Ovary (tissue), 3 donors: ENCODE measurements at regions not wholly inside any gene's neighbourhood (a gene's known extent, or its start where the extent isn't known, plus 50 kb on each side); places are given as distances from the start of the nearest gene placed in this dataset.

Source experiments
- CTCF ChIP-seq, 3 donors: fragments of 450-650 bp in 2 of 3; fragments of 200-600 bp in 1 of 3; IDR thresholded peaks; one replicate each; pipeline versions ENCODE4 v1.5.1 to v1.8.0; 2016 to 2022; ENCODE audit warnings: antibody characterized with exemption in 3 of 3, mild to moderate bottlenecking in 1 of 3
- EP300 ChIP-seq: sonication (generic); formaldehyde crosslinking; IDR thresholded peaks from one replicate; pipeline ENCODE4 v1.6.1; 2017; ENCODE audit warnings: antibody characterized with exemption
- POLR2A ChIP-seq: fragments of 450-650 bp; IDR thresholded peaks from one replicate; pipeline ENCODE4 v1.6.1; 2017; ENCODE audit warnings: antibody characterized with exemption, mild to moderate bottlenecking, moderate library complexity
- donor health status: DM: no; HTN: no; CAD: no.

- TF ChIP-seq CTCF (IDR thresholded peaks at IDR 0.05) (no peak), POLR2A (no peak), EP300 (no peak)
Observed at GRCh38 chr1:199058281-199058680, 419.4 kb downstream of the PTPRC start.
